ENCODE measurements at regions not wholly inside any gene's neighbourhood (a gene's known extent, or its start where the extent isn't known, plus 50 kb on each side); places are given as distances from the start of the nearest gene placed in this dataset.

GRCh38 chr17:13078591-13079385 lies 61.0 kb upstream of the ELAC2 start:
- Histone ChIP-seq H3K9ac (ENCODE audit: low read length) (no peak overlapping the region), H3K27me3 (ENCODE audit: low read length) (no peaks in the 10 kb centered on the region), H3K9me3 (ENCODE audit: insufficient read depth, low read length) (no peaks in the 10 kb centered on the region), H3K4me3 (ENCODE audit: insufficient read depth, low read length, poor library complexity, severe bottlenecking) (no peak overlapping the region), H3K79me2 (ENCODE audit: insufficient read depth, low read length) (no peaks in the 10 kb centered on the region), H3K4me2 (ENCODE audit: low read depth, low read length, poor library complexity, severe bottlenecking) (no peak overlapping the region), H3F3A (ENCODE audit: insufficient read depth) (no peaks in the 10 kb centered on the region), H3K36me3 (ENCODE audit: low read length) (no peaks in the 10 kb centered on the region), H3K9me2 (replicated peaks; ENCODE audit: insufficient read depth, low read length) (no peaks in the 10 kb centered on the region), H2AFZ (ENCODE audit: low read depth, low read length, severe bottlenecking) (no peak overlapping the region), H3K27ac (ENCODE audit: low read depth, low read length) (no peak overlapping the region), H4K20me1 (ENCODE audit: low read depth, low read length) (no peaks in the 10 kb centered on the region)
- no peak for TF ChIP-seq CTCF (IDR thresholded peaks at IDR 0.05; ENCODE audit: insufficient read depth, low read length, poor library complexity, severe bottlenecking)

DNA sequence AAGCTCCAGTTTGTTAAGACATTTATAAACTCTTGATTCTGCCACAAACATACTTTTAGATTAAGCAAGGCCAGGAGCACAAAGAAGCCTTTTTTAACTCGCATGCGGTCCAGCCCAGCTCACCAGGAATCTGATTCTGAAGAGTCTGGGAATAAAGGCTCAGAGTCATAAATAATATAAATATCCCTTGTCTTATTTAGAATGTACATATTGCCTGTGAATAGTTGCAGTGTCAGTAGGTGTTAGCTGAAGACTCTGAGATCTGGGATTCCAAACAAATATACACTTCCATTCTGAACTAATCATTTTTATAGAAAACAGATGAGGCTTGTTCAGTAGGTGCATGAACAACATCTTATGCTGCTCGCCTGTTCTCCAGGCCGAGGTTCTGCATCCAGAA lies 59.1 kb upstream of the ELAC2 start:
- TF ChIP-seq EZH2phosphoT487 (conservative IDR thresholded peaks at IDR 0.05; ENCODE audit: low read length): no peak
- TF ChIP-seq CTCF (IDR thresholded peaks at IDR 0.05; ENCODE audit: insufficient read depth, low read length, poor library complexity, severe bottlenecking): no peak
- Histone ChIP-seq H3K79me2 (ENCODE audit: insufficient read depth, low read length) (no peaks in the 10 kb centered on the region), H3K27me3 (ENCODE audit: low read length) (no peaks in the 10 kb centered on the region), H2AFZ (ENCODE audit: low read depth, low read length, severe bottlenecking) (no peak overlapping the region), H4K20me1 (ENCODE audit: low read depth, low read length) (no peaks in the 10 kb centered on the region), H3F3A (ENCODE audit: insufficient read depth) (no peaks in the 10 kb centered on the region), H3K36me3 (ENCODE audit: low read length) (no peaks in the 10 kb centered on the region), H3K27ac (ENCODE audit: low read depth, low read length) (no peak overlapping the region), H3K4me2 (ENCODE audit: low read depth, low read length, poor library complexity, severe bottlenecking) (no peak overlapping the region), H3K4me3 (ENCODE audit: insufficient read depth, low read length, poor library complexity, severe bottlenecking) (no peak overlapping the region), H3K9me2 (replicated peaks; ENCODE audit: insufficient read depth, low read length) (no peaks in the 10 kb centered on the region), H3K9me3 (ENCODE audit: insufficient read depth, low read length) (no peaks in the 10 kb centered on the region), H3K9ac (ENCODE audit: low read length) (no peak overlapping the region)

DNA sequence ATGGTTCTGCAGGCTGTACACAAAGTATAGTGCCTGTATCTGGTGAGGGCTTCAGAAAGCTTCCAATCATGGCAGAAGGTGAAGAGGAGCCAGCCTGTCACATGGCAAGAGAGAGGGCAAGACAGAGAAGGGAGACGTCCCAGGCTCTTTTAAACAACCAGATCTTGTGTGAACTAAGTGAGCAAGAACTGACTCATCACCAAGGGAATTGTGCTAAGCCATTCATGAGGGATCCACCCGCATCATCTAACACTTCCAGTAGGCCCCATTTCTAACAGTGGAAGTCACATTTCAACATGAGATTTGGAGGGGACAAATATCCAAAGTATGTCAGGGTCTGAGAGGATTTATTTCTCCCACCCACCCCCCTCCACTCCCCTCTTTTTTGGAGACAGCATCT lies 56.2 kb upstream of the ELAC2 start:
- no peaks in the 10 kb centered on the region for H3K36me3 ChIP-seq (ENCODE audit: low read length)
- H3K27me3 ChIP-seq (ENCODE audit: low read length): no peaks in the 10 kb centered on the region
- no peak overlapping the region for H3K4me2 ChIP-seq (ENCODE audit: low read depth, low read length, poor library complexity, severe bottlenecking)
- no peaks in the 10 kb centered on the region for H3K79me2 ChIP-seq (ENCODE audit: insufficient read depth, low read length)
- H3K9me2 ChIP-seq (replicated peaks; ENCODE audit: insufficient read depth, low read length): no peaks in the 10 kb centered on the region
- no peak overlapping the region for H3K9ac ChIP-seq (ENCODE audit: low read length)
- H4K20me1 ChIP-seq (ENCODE audit: low read depth, low read length): no peaks in the 10 kb centered on the region
- no peak overlapping the region for H2AFZ ChIP-seq (ENCODE audit: low read depth, low read length, severe bottlenecking)
- no peaks in the 10 kb centered on the region for H3K9me3 ChIP-seq (ENCODE audit: insufficient read depth, low read length)
- H3K27ac ChIP-seq (ENCODE audit: low read depth, low read length): no peak overlapping the region
- H3K4me3 ChIP-seq (ENCODE audit: insufficient read depth, low read length, poor library complexity, severe bottlenecking): no peak overlapping the region
- no peak for TF ChIP-seq EZH2phosphoT487 (conservative IDR thresholded peaks at IDR 0.05; ENCODE audit: low read length)
- TF ChIP-seq CTCF (IDR thresholded peaks at IDR 0.05; ENCODE audit: insufficient read depth, low read length, poor library complexity, severe bottlenecking): no peak
- H3F3A ChIP-seq (ENCODE audit: insufficient read depth): no peaks in the 10 kb centered on the region

Data from SU-DHL-6 (cell line).